Hematopoietic multipotent progenitor cell treated with erythropoietin and hydrocortisone succinate and interleukin-3 and kit ligand, for 17 days (in vitro differentiated cells): ENCODE measurements at regions not wholly inside any gene's neighbourhood (a gene's known extent, or its start where the extent isn't known, plus 50 kb on each side); places are given as distances from the start of the nearest gene placed in this dataset.
A peak's percentile ranks its signal among the peaks of the same experiment; 100 is the strongest.
"Not testable (repeated sequence)": the region's sequence is repeated elsewhere in the genome, so short reads cannot be mapped to it uniquely, and the experiment has no call there.

Source experiments
- DNase-seq: peaks from one replicate; pipeline ENCODE4 v3.0.0-alpha.2; 2015; ENCODE audit warnings: low spot score

- DNase-seq: not testable (repeated sequence)
Observed at GRCh38 chr16:29274055-29275035, 132.2 kb downstream of the NPIPB11 start.

- peak; percentile 42 for DNase-seq
Observed at GRCh38 chr16:29273298-29274054, 133.0 kb downstream of the NPIPB11 start.

DNA sequence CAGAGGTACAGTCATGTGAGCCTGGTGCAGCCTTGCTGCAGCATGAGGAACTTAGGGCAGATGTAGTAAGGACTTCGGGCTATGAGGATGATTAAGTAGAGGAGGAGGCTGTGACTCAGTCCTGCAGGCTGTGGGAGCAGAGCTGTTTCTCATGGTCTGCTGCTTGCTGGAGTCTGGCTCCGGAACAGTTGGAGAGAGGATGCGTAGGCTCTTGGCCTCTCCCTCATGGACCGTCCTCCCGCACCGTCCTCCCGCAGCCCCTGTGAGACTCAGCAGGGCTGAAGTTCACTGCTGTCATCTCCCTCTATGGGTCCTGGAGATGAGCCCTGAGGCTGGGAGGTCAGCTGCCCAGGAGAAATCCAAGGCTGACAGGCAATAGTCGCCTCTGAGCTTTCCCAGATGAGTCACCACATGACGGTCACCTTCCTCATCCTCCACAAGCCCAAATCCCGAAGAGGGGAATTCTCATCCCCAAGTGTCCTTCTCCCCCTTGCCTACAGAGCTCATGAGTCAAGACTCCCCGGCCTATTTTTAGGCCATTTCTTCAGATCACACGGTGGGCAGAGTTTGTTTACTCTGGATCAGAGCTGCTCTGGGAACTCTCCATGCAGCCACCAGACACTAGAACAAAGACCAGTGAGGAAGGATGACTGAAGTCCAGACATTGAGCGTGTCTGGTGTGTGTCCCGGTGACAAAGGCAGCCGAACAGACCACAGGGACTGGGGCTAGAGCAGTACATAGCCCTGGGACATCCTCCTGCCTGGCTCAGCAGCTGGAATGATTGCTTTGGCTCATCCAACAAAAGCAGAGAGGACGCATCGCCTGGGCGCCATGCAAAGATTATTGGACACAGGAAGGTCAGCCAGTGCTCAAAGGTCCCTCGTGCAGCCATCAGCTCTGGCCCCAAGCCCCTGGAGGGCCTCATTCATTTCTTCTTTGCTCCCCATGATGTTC lies 134.5 kb downstream of the NPIPB11 start:
- DNase-seq: not testable (repeated sequence)

GRCh38 chr16:29270923-29271322 lies 135.6 kb downstream of the NPIPB11 start:
- not testable (repeated sequence) for DNase-seq

DNA sequence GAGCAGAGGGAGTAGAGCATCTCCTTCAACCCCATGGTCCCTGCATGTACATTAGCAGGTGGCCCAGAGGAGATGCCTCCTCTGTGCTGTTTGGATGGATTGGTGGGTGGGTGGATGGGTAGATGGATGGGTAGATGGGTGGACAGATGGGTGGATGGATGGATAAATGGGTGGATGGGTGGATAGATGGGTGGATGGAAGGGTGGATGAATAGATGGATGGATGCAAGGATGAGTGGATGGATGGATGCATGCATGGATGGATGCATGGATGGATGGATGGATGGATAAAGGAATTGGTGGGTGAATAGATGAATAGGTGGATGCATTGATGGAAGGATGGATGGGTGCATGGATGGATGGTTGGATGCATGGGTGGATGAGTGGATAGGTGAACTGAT lies 136.5 kb downstream of the NPIPB11 start:
- DNase-seq: not testable (repeated sequence)

DNA sequence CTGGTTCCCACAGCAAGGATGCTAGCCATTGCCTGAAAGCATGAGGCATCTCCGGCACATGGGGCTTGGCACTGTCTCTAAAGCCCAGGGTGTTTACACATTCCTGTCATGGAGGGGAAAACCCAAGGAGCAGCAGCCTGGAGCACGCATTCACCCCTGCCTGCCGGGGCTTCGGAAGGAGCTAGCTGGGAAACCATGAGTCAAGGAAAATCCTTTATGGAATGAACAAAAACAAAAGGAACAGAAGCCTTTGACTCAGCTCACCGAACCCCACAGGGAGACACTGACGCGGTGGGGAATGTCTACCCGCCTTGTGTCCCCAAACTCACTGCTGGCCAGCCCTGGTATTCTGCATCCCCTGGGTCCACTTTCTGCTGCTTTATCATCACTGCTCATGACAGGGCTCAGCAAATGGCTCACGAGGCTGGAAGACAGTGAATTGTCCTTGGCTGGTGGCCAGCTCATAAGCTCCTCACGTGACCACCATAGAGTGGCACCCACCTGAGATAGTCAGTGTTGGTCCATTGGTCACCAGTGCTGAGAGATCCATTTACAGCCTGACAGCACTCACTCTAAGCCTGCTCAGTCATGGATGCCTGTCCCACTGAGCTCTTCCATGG lies 137.2 kb downstream of the NPIPB11 start:
- DNase-seq: not testable (repeated sequence)

GRCh38 chr16:29268785-29269191 lies 137.7 kb downstream of the NPIPB11 start:
- not testable (repeated sequence) for DNase-seq

- DNase-seq: not testable (repeated sequence)
Observed at GRCh38 chr16:29268348-29268747, 138.2 kb downstream of the NPIPB11 start.

DNA sequence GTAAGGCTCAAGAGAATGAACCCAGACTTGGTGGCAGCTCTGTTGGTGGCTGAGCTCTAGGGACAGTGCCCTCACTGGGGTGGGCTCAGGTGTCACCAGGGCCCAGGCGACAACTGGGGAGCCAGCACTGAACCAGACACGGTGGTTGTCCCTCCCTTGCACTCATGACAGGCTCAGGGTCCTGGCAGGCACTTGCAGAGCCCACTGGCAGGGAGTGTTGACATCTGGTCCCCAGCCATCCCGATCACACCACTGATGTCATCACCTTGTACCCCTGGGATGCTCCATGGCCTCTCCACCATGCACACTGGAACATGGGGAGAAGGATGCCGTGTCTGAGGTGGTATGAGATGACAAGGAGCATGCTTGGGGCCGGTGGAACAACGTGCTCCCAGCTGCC lies 138.6 kb downstream of the NPIPB11 start:
- not testable (repeated sequence) for DNase-seq

DNA sequence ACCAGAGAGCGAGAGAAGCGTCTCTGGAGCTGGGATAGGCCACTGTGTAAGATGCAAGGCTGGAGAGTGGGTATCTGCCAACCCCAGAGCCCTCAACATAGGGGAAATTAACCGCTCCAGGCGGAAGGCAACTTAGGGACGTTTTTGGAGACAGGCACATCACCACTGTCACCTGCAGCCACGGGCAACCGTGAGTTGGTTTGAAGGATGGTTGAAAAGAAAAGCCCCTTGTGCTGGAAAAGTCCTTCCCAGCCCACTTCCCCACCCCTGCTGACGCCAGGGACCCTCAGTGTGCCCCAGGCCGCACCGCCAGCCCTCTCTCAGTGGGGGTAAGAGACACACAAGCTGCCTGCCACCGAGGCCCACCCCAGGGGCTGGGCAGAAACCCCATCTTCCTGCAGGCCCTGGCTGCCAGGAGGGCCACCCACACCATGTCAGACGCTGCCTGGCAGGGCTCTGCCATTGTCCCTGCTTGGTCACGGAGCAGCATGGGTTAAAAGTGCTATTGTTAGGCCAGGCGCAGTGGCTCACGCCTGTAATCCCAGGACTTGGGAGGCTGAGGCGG lies 139.4 kb downstream of the NPIPB11 start:
- DNase-seq: not testable (repeated sequence)

- not testable (repeated sequence) for DNase-seq
Observed at GRCh38 chr16:29266612-29267011, 139.9 kb downstream of the NPIPB11 start.

DNA sequence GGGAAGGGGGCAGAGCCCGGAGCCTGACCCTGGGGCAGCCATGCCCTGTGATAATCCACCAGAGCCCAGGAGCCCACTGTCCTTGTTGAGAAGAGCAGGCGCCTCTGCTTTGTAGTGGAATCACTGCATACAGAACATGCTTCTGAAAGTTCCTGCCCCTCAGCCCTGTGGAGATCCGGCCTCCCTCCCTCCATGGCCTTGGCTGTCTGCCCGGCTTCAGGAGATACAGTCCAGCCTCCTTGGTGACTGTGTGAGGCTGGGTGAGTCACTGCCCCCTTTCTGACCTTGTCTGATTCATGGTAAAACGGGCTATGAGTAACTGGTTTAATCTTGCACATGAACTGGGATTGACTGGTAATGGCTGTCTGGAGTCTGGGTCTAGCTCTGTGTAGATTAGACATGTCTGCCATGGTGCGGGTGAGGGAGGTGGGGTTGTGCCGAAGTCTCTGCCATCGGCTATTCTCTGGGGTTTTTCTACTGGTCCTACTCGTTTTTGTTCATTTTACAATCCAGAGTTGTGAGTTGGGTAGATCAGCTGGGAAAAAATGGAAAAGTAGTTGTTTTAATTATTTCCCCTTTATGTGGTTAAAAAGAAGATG lies 141.2 kb downstream of the NPIPB11 start:
- DNase-seq: peak; percentile 49

GRCh38 chr16:29264080-29264837 lies 142.3 kb downstream of the NPIPB11 start:
- not testable (repeated sequence) for DNase-seq

DNA sequence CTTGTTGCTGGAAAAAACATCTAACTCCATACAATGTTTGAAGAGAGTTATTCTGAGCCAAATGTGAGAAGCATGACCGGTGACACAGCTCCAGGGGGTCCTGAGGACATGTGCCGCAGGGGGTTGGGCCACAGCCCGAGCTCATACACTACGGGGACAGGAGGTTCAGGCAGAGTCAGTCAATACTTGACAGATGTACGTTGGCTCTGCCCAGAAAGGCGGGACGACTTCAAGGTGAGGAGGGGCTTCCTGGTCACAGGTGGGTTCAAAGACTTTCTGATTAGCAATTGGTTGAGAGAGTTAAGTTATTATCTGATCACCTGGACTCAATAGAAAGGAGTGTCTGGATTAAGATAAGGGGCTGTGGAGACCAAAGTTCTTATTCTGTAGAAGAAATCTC lies 143.8 kb downstream of the NPIPB11 start:
- not testable (repeated sequence) for DNase-seq

- not testable (repeated sequence) for DNase-seq
Observed at GRCh38 chr16:29261427-29262248, 144.9 kb downstream of the NPIPB11 start.

DNA sequence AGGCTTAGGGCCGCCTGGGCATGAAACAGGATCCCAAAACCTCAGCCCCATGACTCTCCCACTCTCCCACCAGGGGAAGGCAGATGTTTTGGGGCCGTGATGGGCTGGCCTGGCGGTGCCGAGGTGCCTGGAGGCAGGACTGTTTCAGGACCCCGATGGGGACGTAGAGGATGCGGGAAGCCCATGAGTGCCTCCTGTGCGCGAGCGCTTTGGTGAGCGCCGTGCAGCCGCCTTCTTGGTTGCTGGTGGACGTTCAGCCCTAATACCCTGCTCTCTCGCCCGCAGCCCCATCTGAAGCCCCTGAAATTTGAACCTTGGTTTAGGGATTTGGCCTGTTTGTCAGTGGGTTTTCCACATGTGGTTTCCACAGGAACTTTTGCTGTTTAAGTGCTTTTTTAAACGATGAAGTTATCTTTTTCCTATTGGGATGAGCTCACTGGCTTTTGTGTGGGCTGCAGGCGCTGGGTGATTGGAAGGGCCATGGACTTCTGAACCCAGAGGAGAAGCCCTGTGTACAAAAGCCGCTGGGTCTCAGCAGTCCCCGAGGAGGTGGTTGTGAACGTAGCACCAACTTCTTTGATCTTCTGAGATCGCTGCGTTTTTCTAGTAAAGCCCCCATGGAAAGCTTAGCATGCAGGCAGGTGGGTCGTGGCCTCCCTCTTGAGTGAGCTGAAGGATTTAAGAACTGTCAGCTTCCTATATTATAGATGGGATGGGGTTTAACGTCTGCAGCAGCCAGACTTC lies 145.7 kb downstream of the NPIPB11 start:
- DNase-seq: not testable (repeated sequence)

- DNase-seq: not testable (repeated sequence)
Observed at GRCh38 chr16:29259635-29260457, 146.7 kb downstream of the NPIPB11 start.
